ENCODE measurements at regions not wholly inside any gene's neighbourhood (a gene's known extent, or its start where the extent isn't known, plus 50 kb on each side); places are given as distances from the start of the nearest gene placed in this dataset.

DNA sequence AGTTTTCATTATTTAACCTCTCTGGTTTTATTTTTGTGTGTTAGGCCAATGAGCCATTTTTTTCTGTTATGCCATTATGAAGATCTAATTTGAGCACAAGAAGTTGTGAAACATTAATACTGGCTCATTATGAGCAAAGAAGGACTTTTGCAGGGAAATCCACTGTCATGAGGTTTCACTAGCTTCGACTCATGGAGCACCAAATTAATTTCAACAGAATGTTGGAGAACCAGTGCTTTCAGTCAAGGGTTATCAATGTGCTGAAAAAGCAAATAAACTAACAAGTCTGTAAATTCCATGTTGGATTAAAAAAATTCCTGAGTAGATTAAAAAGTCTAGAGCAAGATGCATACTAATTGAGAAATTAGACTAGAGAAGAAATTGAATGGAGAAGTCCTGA, 594.2 kb upstream of the FZD8 start:
- no peak overlapping the region for H3K4me3 ChIP-seq
- H3K79me2 ChIP-seq (ENCODE audit: control insufficient read depth, insufficient read depth, low read length): no peaks in the 10 kb centered on the region
- no peak for TF ChIP-seq CHD4 (IDR thresholded peaks at IDR 0.05)
- TF ChIP-seq, protein P1, sequence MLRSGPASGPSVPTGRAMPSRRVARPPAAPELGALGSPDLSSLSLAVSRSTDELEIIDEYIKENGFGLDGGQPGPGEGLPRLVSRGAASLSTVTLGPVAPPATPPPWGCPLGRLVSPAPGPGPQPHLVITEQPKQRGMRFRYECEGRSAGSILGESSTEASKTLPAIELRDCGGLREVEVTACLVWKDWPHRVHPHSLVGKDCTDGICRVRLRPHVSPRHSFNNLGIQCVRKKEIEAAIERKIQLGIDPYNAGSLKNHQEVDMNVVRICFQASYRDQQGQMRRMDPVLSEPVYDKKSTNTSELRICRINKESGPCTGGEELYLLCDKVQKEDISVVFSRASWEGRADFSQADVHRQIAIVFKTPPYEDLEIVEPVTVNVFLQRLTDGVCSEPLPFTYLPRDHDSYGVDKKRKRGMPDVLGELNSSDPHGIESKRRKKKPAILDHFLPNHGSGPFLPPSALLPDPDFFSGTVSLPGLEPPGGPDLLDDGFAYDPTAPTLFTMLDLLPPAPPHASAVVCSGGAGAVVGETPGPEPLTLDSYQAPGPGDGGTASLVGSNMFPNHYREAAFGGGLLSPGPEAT (IDR thresholded peaks at IDR 0.05; ENCODE audit: low read depth): no peak
- no peaks in the 10 kb centered on the region for H3K27me3 ChIP-seq (replicated peaks in 1 of 2; ENCODE audit: control insufficient read depth in 2 of 2, insufficient read depth in 2 of 2, low read length in 1 of 2)
- ChIA-PET CTCF (no interaction called here), SMC1A (ENCODE audit: uncharacterized antibody, unreplicated experiment) (no interaction called here), RAD21 (ENCODE audit: unreplicated experiment) (no interaction called here), POLR2A (no interaction called here)
- H3K27ac ChIP-seq (ENCODE audit: control insufficient read depth, insufficient read depth): no peak overlapping the region
- no peak overlapping the region for H3K9ac ChIP-seq (ENCODE audit: control insufficient read depth, insufficient read depth, low read length)
- no peak overlapping the region for H2AFZ ChIP-seq (ENCODE audit: control insufficient read depth, low read depth, low read length)
- intact Hi-C loops (cut with micrococcal nuclease; ENCODE audit: unreplicated experiment): no loop called here
- no peak overlapping the region for H3K4me2 ChIP-seq (ENCODE audit: control insufficient read depth, insufficient read depth)
- FAIRE-seq (no peak), DNase-seq (ENCODE audit: low read depth, low spot score) (no peak), ATAC-seq (no peak)
- H4K20me1 ChIP-seq (ENCODE audit: control insufficient read depth, insufficient read depth): no peaks in the 10 kb centered on the region
- no TSS peak for BruUV-seq (replicated peaks)
- no peaks in the 10 kb centered on the region for H3K36me3 ChIP-seq (ENCODE audit: control insufficient read depth in 2 of 2, insufficient read depth in 2 of 2, low read length in 1 of 2)
- in situ Hi-C loops (cut with MboI): no loop called here
- 4% methylated on average over 1 of the region's 1 CpG for WGBS (ENCODE audit: insufficient coverage, insufficient replicate concordance, low lambda C conversion rate, missing lambda C conversion rate)
- H3K4me1 ChIP-seq (ENCODE audit: control insufficient read depth, insufficient read depth, low read length): no peaks in the 10 kb centered on the region
- H3K9me3 ChIP-seq (replicated peaks; ENCODE audit: control insufficient read depth, insufficient read depth, low read length): no peaks in the 10 kb centered on the region

DNA sequence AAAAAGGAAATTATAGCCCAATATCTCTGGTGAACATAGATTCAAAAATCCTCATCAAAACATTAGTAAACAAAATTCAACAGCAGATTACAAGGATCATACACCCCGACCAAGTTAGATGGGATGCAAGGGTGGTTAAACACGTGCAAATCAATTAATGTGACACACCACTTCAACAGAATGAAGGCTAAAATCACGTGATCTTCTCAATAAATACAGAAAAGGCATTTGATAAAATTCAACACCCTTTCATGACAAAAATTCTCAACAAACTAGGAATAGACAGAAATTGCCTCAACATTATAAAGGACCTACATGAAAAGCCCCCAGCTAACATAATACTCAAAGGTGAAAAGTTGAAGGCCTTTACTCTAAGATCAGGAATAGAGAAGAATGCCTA, 590.8 kb upstream of the FZD8 start:
- in situ Hi-C loops (cut with MboI) (no loop called here), intact Hi-C loops (cut with micrococcal nuclease; ENCODE audit: unreplicated experiment) (no loop called here)
- Histone ChIP-seq H3K4me2 (ENCODE audit: control insufficient read depth, insufficient read depth) (no peak overlapping the region), H4K20me1 (ENCODE audit: control insufficient read depth, insufficient read depth) (no peaks in the 10 kb centered on the region), H2AFZ (ENCODE audit: control insufficient read depth, low read depth, low read length) (no peak overlapping the region), H3K9me3 (replicated peaks; ENCODE audit: control insufficient read depth, insufficient read depth, low read length) (no peaks in the 10 kb centered on the region), H3K79me2 (ENCODE audit: control insufficient read depth, insufficient read depth, low read length) (no peaks in the 10 kb centered on the region), H3K4me3 (no peak overlapping the region), H3K27ac (ENCODE audit: control insufficient read depth, insufficient read depth) (no peak overlapping the region), H3K27me3 (replicated peaks in 1 of 2; ENCODE audit: control insufficient read depth in 2 of 2, insufficient read depth in 2 of 2, low read length in 1 of 2) (no peaks in the 10 kb centered on the region), H3K36me3 (ENCODE audit: control insufficient read depth in 2 of 2, insufficient read depth in 2 of 2, low read length in 1 of 2) (no peaks in the 10 kb centered on the region), H3K9ac (ENCODE audit: control insufficient read depth, insufficient read depth, low read length) (no peak overlapping the region), H3K4me1 (ENCODE audit: control insufficient read depth, insufficient read depth, low read length) (no peaks in the 10 kb centered on the region)
- FAIRE-seq (no peak), DNase-seq (ENCODE audit: low read depth, low spot score) (no peak), ATAC-seq (no peak)
- SMC1A ChIA-PET (ENCODE audit: uncharacterized antibody, unreplicated experiment): no interaction called here
- 6% methylated on average over 3 of the region's 3 CpGs for WGBS (ENCODE audit: insufficient coverage, insufficient replicate concordance, low lambda C conversion rate, missing lambda C conversion rate)
- no TSS peak for BruUV-seq (replicated peaks)
- POLR2A ChIA-PET: no interaction called here
- RAD21 ChIA-PET (ENCODE audit: unreplicated experiment): no interaction called here
- CTCF ChIA-PET: no interaction called here
- TF ChIP-seq, protein P2, sequence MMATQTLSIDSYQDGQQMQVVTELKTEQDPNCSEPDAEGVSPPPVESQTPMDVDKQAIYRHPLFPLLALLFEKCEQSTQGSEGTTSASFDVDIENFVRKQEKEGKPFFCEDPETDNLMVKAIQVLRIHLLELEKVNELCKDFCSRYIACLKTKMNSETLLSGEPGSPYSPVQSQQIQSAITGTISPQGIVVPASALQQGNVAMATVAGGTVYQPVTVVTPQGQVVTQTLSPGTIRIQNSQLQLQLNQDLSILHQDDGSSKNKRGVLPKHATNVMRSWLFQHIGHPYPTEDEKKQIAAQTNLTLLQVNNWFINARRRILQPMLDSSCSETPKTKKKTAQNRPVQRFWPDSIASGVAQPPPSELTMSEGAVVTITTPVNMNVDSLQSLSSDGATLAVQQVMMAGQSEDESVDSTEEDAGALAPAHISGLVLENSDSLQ (IDR thresholded peaks at IDR 0.05): no peak
